Thymus (tissue), 11 donors: ENCODE measurements at regions not wholly inside any gene's neighbourhood (a gene's known extent, or its start where the extent isn't known, plus 50 kb on each side); places are given as distances from the start of the nearest gene placed in this dataset.

Experiments used
- DNase-seq, 9 donors: peaks; one replicate each; pipeline ENCODE4 v3.0.0-alpha.2; 2013; ENCODE audit warnings: low spot score in 9 of 9, low read depth in 6 of 9, missing footprints in 1 of 9
- H3K27ac ChIP-seq, 2 donors: one replicate each; pipeline ENCODE4 v1.5.1; 2013; ENCODE audit warnings: control low read depth in 1 of 2, low read depth in 1 of 2, low read length in 1 of 2, mild to moderate bottlenecking in 1 of 2, moderate library complexity in 1 of 2
- H3K27me3 ChIP-seq, 2 donors: one replicate each; pipeline ENCODE4 v1.5.1; 2013; ENCODE audit warnings: low read length in 1 of 2; ENCODE audit not compliant: control insufficient read depth in 2 of 2, insufficient read depth in 1 of 2
- H3K36me3 ChIP-seq, 2 donors: one replicate each; pipeline ENCODE4 v1.5.1; 2013; ENCODE audit warnings: low read length in 1 of 2, mild to moderate bottlenecking in 1 of 2, moderate library complexity in 1 of 2; ENCODE audit not compliant: control insufficient read depth in 2 of 2, insufficient read depth in 2 of 2
- H3K4me1 ChIP-seq, 2 donors: one replicate each; pipeline ENCODE4 v1.5.1; 2013; ENCODE audit warnings: low read length in 2 of 2; ENCODE audit not compliant: control insufficient read depth in 2 of 2, insufficient read depth in 2 of 2
- H3K4me3 ChIP-seq, 2 donors: one replicate each; pipeline ENCODE4 v1.5.1; 2013; ENCODE audit warnings: low read length in 2 of 2, control low read depth in 1 of 2, mild to moderate bottlenecking in 1 of 2
- H3K9me3 ChIP-seq, 2 donors: one replicate each; pipeline ENCODE4 v1.5.1; 2013; ENCODE audit warnings: low read length in 1 of 2, mild to moderate bottlenecking in 1 of 2; ENCODE audit not compliant: control insufficient read depth in 2 of 2, insufficient read depth in 1 of 2
- WGBS: extraction: QIAGEN DNeasy Blood & Tissue Kit; methylation state at CpG from one replicate; pipeline ENCODE4 v1.1.7; 2013; 5-methylcytosine and 5-hydroxymethylcytosine counted together
- donor health status: healthy.

DNA sequence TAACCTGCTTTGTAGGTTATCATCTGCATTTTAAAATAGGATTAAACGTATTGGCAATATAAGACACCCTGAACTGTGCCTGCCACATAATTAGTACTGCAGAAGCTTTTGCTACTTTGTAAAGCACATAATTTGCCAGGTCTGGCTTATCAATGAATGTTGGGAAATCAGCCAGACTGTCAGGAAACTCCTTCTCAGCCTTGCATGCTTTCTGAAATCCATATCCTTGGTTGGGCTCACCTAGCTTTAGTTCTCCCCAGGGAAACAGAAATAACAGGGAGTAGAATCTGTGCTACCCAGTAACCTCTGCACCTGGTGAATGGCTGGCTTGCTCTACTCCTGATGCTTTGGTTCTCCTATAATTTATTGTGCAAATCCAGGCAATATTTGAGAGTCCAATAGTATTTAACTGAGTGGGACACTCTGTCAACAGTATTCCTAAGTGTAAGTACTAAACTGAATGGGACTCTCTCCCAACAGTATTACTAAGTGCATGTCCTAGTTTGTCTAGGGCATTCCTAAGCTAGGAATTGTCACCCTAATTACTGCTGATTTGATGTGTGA is 354.5 kb downstream of the WDR72 start:
- WGBS, result 92% methylated on average over 1 of the region's 1 CpG
- Histone ChIP-seq H3K9me3 (no peaks in the 10 kb centered on the region), H3K27ac (no peak overlapping the region), H3K36me3 (no peaks in the 10 kb centered on the region), H3K4me3 (no peak overlapping the region), H3K4me1 (no peaks in the 10 kb centered on the region), H3K27me3 (no peaks in the 10 kb centered on the region)
- no peak for DNase-seq

DNA sequence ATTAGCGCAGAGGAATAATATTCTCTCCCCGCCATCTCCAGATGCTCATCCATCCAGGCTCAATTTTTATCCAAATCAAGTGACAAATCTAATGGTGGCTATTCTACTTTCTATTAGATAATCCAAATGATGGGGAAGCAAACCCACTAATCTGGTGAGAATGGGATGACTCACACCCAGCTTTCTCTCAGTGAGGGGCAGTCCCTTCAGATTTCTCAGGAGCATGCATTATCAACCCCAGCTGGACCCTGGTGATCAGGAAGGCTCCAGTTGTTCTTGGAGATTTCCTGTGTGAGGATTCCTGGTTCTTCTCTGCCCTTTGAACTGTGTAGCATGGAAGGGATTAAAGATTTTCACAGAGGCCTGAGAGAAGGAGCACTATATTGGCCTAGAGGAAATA is 358.0 kb downstream of the WDR72 start:
- no peak for DNase-seq
- H3K9me3 ChIP-seq, result no peaks in the 10 kb centered on the region
- no peak overlapping the region for H3K4me3 ChIP-seq
- H3K36me3 ChIP-seq, result no peaks in the 10 kb centered on the region
- H3K27ac ChIP-seq, result no peak overlapping the region
- WGBS, result 97% methylated on average over 2 of the region's 2 CpGs
- no peaks in the 10 kb centered on the region for H3K4me1 ChIP-seq
- H3K27me3 ChIP-seq, result no peaks in the 10 kb centered on the region

DNA sequence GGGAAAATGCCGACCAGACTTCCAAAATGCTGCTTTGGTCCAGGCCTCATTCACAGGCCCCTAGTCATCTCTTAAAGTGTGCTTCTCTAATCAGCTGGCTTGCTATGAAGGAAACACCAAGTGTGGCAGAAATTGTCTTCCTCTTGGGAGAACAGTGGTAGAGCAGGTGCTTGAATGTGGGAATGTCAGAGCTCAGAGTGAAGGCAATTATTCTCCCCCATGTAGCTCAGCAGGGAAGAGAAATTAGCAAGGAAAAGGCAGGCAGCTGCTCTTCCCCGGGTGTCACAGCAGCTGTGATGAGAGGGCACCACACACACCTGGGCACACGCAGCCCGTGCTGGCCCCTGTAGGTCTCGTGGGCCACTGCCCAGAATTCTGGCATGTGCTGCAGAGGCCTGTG is 358.5 kb downstream of the WDR72 start:
- H3K4me3 ChIP-seq, result no peak overlapping the region
- 92% methylated on average over 5 of the region's 5 CpGs for WGBS
- no peaks in the 10 kb centered on the region for H3K4me1 ChIP-seq
- no peaks in the 10 kb centered on the region for H3K9me3 ChIP-seq
- H3K27me3 ChIP-seq, result no peaks in the 10 kb centered on the region
- H3K27ac ChIP-seq, result no peak overlapping the region
- DNase-seq, result no peak
- no peaks in the 10 kb centered on the region for H3K36me3 ChIP-seq

DNA sequence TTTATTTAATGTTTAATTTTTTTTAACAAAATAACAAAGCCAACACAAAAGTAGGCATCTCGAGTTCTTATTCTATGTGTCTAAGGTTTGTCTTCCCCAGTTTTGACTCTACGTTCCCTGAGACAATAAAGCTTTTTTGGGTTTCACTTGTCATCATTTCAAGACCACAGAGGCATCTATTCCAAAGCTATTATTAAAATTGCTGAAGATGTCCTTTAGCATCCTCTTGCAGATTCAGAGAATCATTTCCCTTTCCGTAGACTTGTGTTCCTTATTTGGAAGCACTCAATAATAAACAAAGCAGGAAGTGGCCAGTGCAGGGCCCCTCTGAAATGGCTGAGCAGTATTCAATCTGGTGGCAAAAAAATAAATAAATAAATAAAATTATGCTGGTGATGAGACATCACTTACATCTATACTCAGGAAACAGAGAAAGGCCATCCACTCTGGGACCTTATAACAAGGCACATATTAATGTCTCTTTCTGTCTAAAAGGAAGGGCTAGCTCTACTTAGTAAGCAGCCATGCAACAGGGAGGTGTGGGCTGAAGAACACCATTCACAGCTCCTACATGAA is 362.3 kb downstream of the WDR72 start:
- no peaks in the 10 kb centered on the region for H3K4me1 ChIP-seq
- no peaks in the 10 kb centered on the region for H3K9me3 ChIP-seq
- no peak overlapping the region for H3K27ac ChIP-seq
- WGBS, result 96% methylated on average over 3 of the region's 3 CpGs
- no peak for DNase-seq
- no peaks in the 10 kb centered on the region for H3K36me3 ChIP-seq
- no peaks in the 10 kb centered on the region for H3K27me3 ChIP-seq
- H3K4me3 ChIP-seq, result no peak overlapping the region

DNA sequence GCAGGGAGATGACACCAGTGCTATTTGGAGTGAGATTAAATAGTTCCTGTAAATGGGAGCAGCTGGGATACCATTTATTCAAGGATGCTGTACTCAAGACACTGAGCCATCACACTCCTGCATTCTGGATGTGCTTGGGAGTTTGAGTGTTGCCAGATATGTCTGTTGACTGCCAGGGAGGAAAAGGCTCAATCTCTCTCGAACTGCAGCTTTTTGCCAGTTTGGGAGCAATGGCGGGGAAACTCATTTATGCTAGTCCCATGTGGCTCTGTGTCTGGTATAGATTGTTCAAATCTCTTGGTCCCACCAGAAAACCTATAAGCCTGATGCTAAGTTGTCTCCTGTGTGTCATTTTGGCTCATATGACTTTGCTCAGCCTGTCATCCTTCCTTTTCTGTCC is 363.6 kb downstream of the WDR72 start:
- H3K36me3 ChIP-seq, result no peaks in the 10 kb centered on the region
- H3K27ac ChIP-seq, result no peak overlapping the region
- no peak for DNase-seq
- no peaks in the 10 kb centered on the region for H3K27me3 ChIP-seq
- H3K4me1 ChIP-seq, result no peaks in the 10 kb centered on the region
- H3K4me3 ChIP-seq, result no peak overlapping the region
- no peaks in the 10 kb centered on the region for H3K9me3 ChIP-seq
- WGBS, result 92% methylated on average over 2 of the region's 2 CpGs

DNA sequence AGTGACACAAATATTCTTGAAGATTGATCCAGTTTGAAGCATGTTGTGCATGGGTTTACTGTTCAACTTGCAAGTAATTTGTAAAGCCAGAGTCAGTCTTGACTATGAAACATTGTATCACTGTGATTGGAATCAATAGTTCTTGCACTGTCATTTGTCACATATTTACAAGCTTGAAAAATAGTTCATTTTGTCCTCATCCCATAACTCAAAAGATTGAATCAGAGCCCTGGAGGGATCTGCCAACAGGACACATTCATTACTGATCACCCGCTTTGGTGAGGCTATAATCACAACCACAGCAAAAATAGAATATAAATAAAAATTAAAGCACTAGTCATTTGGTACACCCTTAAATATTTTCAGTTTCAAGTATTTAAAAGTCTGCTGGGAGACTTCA is 368.9 kb downstream of the WDR72 start:
- Histone ChIP-seq H3K36me3 (no peaks in the 10 kb centered on the region), H3K4me1 (no peaks in the 10 kb centered on the region), H3K9me3 (no peaks in the 10 kb centered on the region), H3K27ac (no peak overlapping the region), H3K27me3 (no peaks in the 10 kb centered on the region), H3K4me3 (no peak overlapping the region)
- 98% methylated on average over 1 of the region's 1 CpG for WGBS
- DNase-seq, result no peak

DNA sequence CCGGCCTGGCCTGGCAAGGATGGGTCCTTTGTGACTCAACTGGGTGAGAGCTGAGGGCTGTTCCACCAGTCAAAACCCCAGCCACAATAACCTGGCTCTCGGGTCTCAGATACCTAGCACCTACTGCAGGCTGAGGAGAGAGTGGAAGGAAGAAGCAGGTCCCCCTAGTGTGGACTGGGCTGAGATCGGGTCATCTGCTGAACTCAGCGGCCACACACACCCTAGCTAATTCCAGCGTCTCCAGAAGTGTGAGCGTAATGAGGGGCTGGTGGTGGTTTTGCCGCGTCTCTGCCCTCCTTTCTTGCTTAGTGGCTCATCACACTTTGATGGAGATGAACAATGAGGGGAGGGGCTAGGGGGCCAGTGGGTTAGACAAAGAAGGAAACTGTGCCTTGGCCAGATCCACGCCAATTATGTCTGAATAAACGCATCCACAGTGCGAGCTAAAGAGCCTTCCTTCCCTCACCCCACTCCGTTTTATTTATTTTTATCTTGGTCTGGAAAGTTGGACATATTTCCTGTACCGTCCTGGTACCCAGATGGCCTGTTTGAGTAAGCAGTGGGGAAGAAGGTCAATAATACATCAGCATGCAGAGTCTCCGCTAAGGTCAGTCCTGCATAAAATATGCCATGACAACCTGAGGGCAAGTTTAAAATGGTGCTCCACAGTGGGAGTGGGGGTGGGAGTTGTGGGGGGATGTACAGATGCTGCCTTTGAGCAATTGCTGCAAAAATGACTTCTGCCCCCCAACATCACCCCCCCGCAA is 370.0 kb downstream of the WDR72 start:
- WGBS, result 97% methylated on average over 15 of the region's 15 CpGs
- no peak for DNase-seq

DNA sequence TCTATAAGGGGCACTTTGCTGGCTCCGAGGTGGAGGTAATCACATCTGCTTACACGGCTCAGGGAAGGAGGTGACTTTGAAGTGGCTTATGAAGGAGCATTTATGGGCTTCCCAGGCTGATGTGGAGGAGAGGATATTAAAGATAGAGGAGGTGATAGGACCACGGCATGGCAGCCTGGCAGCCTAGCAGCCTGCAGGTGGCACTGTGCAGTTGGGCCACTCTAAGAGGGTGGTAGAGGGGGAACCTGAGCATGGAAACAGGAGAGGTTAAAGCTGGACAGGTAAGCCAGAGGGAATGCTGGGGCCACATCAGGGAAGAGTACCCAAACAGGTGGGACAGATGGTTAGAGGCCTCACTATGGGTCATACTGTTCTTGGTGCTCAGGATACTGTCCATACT is 375.0 kb downstream of the WDR72 start:
- WGBS, result 83% methylated on average over 3 of the region's 3 CpGs
- Histone ChIP-seq H3K36me3 (no peaks in the 10 kb centered on the region), H3K27ac (no peak overlapping the region), H3K9me3 (no peaks in the 10 kb centered on the region), H3K4me3 (no peak overlapping the region), H3K27me3 (no peaks in the 10 kb centered on the region), H3K4me1 (no peaks in the 10 kb centered on the region)
- no peak for DNase-seq

More for the DNA sequence above, 370.0 kb downstream of the WDR72 start:
- H3K27ac ChIP-seq, result no peak overlapping the region
- no peaks in the 10 kb centered on the region for H3K9me3 ChIP-seq
- H3K36me3 ChIP-seq, result no peaks in the 10 kb centered on the region
- H3K4me1 ChIP-seq, result no peaks in the 10 kb centered on the region
- no peaks in the 10 kb centered on the region for H3K27me3 ChIP-seq
- no peak overlapping the region for H3K4me3 ChIP-seq

DNA sequence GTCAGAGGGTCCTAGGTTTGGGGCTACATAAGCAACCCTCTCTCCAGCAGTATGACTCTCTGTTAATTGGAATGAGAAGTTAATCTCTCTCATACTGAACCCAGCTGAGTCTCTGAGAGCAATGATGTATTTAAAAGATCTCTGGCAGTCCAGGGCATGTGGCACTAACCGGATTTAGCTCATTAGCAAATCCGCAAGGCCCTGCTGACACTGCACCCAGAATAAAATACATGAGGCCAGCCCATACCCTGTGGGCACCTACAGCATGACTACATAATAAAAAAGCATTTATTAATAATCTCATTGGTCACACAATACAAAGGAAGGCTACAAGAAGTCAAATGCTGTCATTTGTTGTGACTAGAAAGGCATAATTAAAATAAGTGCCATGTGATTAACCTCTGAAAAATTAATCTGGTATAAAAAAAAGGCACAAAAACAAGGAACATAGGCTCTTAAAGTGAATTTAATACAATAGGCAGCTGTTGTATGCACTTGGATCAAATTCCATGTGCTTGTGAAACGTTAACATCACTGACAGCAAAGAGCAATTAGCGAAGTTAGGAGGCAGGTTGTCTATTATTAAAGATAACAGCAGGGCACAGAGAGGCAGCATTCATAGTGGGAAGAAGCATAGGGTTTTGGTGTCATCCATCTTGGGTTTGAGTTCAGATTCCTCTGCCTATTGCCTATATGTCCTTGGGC is 381.2 kb downstream of the WDR72 start:
- Histone ChIP-seq H3K27me3 (no peaks in the 10 kb centered on the region), H3K36me3 (no peaks in the 10 kb centered on the region), H3K27ac (no peak overlapping the region), H3K4me1 (no peaks in the 10 kb centered on the region), H3K9me3 (no peaks in the 10 kb centered on the region), H3K4me3 (no peak overlapping the region)
- no peak for DNase-seq
- 94% methylated on average over 4 of the region's 4 CpGs for WGBS
